HEK293 (cell line): ENCODE measurements at regions not wholly inside any gene's neighbourhood (a gene's known extent, or its start where the extent isn't known, plus 50 kb on each side); places are given as distances from the start of the nearest gene placed in this dataset.
A peak's percentile ranks its signal among the peaks of the same experiment; 100 is the strongest.

Source experiments
- OVOL3 ChIP-seq: fragments of 450-650 bp; formaldehyde crosslinking; IDR thresholded peaks from 2 replicates; pipeline ENCODE4 v1.5.1; 2016; ENCODE audit warnings: missing biosample characterization, missing genetic modification characterization
- TCF7L2 ChIP-seq: IDR thresholded peaks from 2 replicates; pipeline ENCODE4 v1.6.1; 2011; ENCODE audit warnings: low read depth, mild to moderate bottlenecking, inconsistent platforms, low read length, moderate library complexity, borderline replicate concordance
- ZBTB20 ChIP-seq: fragments of 450-650 bp; formaldehyde crosslinking; IDR thresholded peaks from 2 replicates; pipeline ENCODE4 v1.5.1; 2016; ENCODE audit warnings: missing biosample characterization, missing genetic modification characterization
- ZNF155 ChIP-seq: fragments of 450-650 bp; formaldehyde crosslinking; IDR thresholded peaks from 2 replicates; pipeline ENCODE4 v1.5.1; 2016; ENCODE audit warnings: missing biosample characterization, missing genetic modification characterization
- ZNF274 ChIP-seq, 2 experiments: fragments of 200-500 bp in 1 of 2; fragments of 450-650 bp in 1 of 2; sonication (Bioruptor generic) in 1 of 2; formaldehyde crosslinking in 1 of 2; IDR thresholded peaks; 2 replicates each; pipeline versions ENCODE4 v1.5.1 to v1.6.1; 2014 to 2016; ENCODE audit warnings: borderline replicate concordance in 1 of 2, inconsistent platforms in 1 of 2, low read length in 1 of 2, missing biosample characterization in 1 of 2, missing genetic modification characterization in 1 of 2
- TF ChIP-seq, protein P1 (sequence below): fragments of 450-650 bp; formaldehyde crosslinking; IDR thresholded peaks from 2 replicates; pipeline ENCODE4 v1.5.1; 2016; ENCODE audit warnings: missing biosample characterization, missing genetic modification characterization
- TF ChIP-seq, protein P2 (sequence below): fragments of 450-650 bp; formaldehyde crosslinking; IDR thresholded peaks from 2 replicates; pipeline ENCODE4 v1.5.1; 2016; ENCODE audit warnings: missing biosample characterization, missing genetic modification characterization
- TF ChIP-seq, protein P3 (sequence below): fragments of 450-650 bp; formaldehyde crosslinking; IDR thresholded peaks from 2 replicates; pipeline ENCODE4 v1.5.1; 2016; ENCODE audit warnings: missing biosample characterization, missing genetic modification characterization

- TF ChIP-seq TCF7L2 (no peak), ZBTB20 (tag by site-specific recombination) (no peak), ZNF155 (tag by site-specific recombination) (no peak), OVOL3 (no peak), ZNF274 (IDR thresholded peaks at IDR 0.05; ENCODE audit: low read length) (no peak), ZNF274 (tag by site-specific recombination; IDR thresholded peaks at IDR 0.05; ENCODE audit: borderline replicate concordance) (no peak)
- TF ChIP-seq, protein P1, sequence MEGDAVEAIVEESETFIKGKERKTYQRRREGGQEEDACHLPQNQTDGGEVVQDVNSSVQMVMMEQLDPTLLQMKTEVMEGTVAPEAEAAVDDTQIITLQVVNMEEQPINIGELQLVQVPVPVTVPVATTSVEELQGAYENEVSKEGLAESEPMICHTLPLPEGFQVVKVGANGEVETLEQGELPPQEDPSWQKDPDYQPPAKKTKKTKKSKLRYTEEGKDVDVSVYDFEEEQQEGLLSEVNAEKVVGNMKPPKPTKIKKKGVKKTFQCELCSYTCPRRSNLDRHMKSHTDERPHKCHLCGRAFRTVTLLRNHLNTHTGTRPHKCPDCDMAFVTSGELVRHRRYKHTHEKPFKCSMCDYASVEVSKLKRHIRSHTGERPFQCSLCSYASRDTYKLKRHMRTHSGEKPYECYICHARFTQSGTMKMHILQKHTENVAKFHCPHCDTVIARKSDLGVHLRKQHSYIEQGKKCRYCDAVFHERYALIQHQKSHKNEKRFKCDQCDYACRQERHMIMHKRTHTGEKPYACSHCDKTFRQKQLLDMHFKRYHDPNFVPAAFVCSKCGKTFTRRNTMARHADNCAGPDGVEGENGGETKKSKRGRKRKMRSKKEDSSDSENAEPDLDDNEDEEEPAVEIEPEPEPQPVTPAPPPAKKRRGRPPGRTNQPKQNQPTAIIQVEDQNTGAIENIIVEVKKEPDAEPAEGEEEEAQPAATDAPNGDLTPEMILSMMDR (tag by site-specific recombination): peak; percentile 65
- TF ChIP-seq, protein P2, sequence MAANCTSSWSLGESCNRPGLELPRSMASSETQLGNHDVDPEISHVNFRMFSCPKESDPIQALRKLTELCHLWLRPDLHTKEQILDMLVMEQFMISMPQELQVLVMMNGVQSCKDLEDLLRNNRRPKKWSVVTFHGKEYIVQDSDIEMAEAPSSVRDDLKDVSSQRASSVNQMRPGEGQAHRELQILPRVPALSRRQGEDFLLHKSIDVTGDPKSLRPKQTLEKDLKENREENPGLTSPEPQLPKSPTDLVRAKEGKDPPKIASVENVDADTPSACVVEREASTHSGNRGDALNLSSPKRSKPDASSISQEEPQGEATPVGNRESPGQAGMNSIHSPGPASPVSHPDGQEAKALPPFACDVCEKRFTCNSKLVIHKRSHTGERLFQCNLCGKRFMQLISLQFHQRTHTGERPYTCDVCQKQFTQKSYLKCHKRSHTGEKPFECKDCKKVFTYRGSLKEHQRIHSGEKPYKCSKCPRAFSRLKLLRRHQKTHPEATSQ (tag by site-specific recombination): no peak
- TF ChIP-seq, protein P3, sequence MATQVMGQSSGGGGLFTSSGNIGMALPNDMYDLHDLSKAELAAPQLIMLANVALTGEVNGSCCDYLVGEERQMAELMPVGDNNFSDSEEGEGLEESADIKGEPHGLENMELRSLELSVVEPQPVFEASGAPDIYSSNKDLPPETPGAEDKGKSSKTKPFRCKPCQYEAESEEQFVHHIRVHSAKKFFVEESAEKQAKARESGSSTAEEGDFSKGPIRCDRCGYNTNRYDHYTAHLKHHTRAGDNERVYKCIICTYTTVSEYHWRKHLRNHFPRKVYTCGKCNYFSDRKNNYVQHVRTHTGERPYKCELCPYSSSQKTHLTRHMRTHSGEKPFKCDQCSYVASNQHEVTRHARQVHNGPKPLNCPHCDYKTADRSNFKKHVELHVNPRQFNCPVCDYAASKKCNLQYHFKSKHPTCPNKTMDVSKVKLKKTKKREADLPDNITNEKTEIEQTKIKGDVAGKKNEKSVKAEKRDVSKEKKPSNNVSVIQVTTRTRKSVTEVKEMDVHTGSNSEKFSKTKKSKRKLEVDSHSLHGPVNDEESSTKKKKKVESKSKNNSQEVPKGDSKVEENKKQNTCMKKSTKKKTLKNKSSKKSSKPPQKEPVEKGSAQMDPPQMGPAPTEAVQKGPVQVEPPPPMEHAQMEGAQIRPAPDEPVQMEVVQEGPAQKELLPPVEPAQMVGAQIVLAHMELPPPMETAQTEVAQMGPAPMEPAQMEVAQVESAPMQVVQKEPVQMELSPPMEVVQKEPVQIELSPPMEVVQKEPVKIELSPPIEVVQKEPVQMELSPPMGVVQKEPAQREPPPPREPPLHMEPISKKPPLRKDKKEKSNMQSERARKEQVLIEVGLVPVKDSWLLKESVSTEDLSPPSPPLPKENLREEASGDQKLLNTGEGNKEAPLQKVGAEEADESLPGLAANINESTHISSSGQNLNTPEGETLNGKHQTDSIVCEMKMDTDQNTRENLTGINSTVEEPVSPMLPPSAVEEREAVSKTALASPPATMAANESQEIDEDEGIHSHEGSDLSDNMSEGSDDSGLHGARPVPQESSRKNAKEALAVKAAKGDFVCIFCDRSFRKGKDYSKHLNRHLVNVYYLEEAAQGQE (tag by site-specific recombination): no peak
Measured at GRCh38 chr12:46661110-46661845, 164.5 kb downstream of the SLC38A4 start.
